ENCODE measurements at regions not wholly inside any gene's neighbourhood (a gene's known extent, or its start where the extent isn't known, plus 50 kb on each side); places are given as distances from the start of the nearest gene placed in this dataset.

- no peak overlapping the region for H3K27ac ChIP-seq (ENCODE audit: low read depth, low read length)
- no TSS peak for BruUV-seq (replicated peaks)
- H2AFZ ChIP-seq (ENCODE audit: low read depth, low read length, poor library complexity, severe bottlenecking): no peak overlapping the region
- ChIA-PET RAD21 (ENCODE audit: low non-redundant PET in 1 of 2, low total read pairs in 2 of 2, uncharacterized antibody in 2 of 2, unreplicated experiment in 2 of 2) (no interaction called here), POLR2A (no interaction called here), CTCF (no interaction called here)
- no peaks in the 10 kb centered on the region for H3K4me1 ChIP-seq (ENCODE audit: control insufficient read depth in 1 of 2, insufficient read depth in 2 of 2, low read length in 2 of 2)
- ATAC-seq (no peak), DNase-seq (ENCODE audit: low read depth, low spot score) (no peak)
- no peaks in the 10 kb centered on the region for H3K36me3 ChIP-seq (ENCODE audit: control insufficient read depth in 1 of 2, insufficient read depth in 2 of 2, low read length in 2 of 2)
- H4K20me1 ChIP-seq (ENCODE audit: insufficient read depth): no peaks in the 10 kb centered on the region
- peaks cover 0 to 4% of the 10 kb centered on the region in 2 experiments; a peak in 2 of 4 replicates for H3K9me3 ChIP-seq (ENCODE audit: control insufficient read depth in 1 of 2, insufficient read depth in 1 of 2, low read depth in 1 of 2, low read length in 2 of 2)
- no peaks in the 10 kb centered on the region for H3K79me2 ChIP-seq (ENCODE audit: insufficient read depth, low read length)
- no peaks in the 10 kb centered on the region for H3K9me2 ChIP-seq (ENCODE audit: insufficient read depth)
- no peak for TF ChIP-seq EZH2phosphoT487 (IDR thresholded peaks at IDR 0.05; ENCODE audit: borderline replicate concordance)
- TF ChIP-seq YY1 (IDR thresholded peaks at IDR 0.05; ENCODE audit: extremely low read depth, insufficient replicate concordance, low read depth, low read length): no peak
- no peak for TF ChIP-seq SRF (IDR thresholded peaks at IDR 0.05; ENCODE audit: low read depth)
- no peak for TF ChIP-seq ATF3 (IDR thresholded peaks at IDR 0.05)
- TF ChIP-seq CTCF (IDR thresholded peaks at IDR 0.05 in 2 of 3, conservative IDR thresholded peaks at IDR 0.05 in 1 of 3; ENCODE audit: borderline replicate concordance in 1 of 3, insufficient read depth in 1 of 3, low read depth in 2 of 3, low read length in 2 of 3): no peak
- TF ChIP-seq TCF7L2 (IDR thresholded peaks at IDR 0.05; ENCODE audit: borderline replicate concordance, extremely low read depth, insufficient read depth, insufficient read length): no peak
- TF ChIP-seq CEBPB (IDR thresholded peaks at IDR 0.05; ENCODE audit: low read depth): no peak
- no peak for TF ChIP-seq FOSL1 (IDR thresholded peaks at IDR 0.05; ENCODE audit: low read depth)
- no peak for TF ChIP-seq EGR1 (IDR thresholded peaks at IDR 0.05; ENCODE audit: low read depth)
- TF ChIP-seq POLR2AphosphoS5 (IDR thresholded peaks at IDR 0.05; ENCODE audit: low read depth, low read length): no peak
- no peak for TF ChIP-seq SP1 (IDR thresholded peaks at IDR 0.05; ENCODE audit: low read depth)
- no peak for TF ChIP-seq ZFX (IDR thresholded peaks at IDR 0.05)
- TF ChIP-seq EZH2 (IDR thresholded peaks at IDR 0.05): no peak
- no peak for TF ChIP-seq ZBTB33 (IDR thresholded peaks at IDR 0.05; ENCODE audit: extremely low read depth, insufficient replicate concordance, low read length)
- no peak for TF ChIP-seq RAD21 (IDR thresholded peaks at IDR 0.05; ENCODE audit: low read depth)
- H3K27me3 ChIP-seq (ENCODE audit: insufficient read depth, low read length): no peaks in the 10 kb centered on the region
- no peak overlapping the region for H3K4me2 ChIP-seq (ENCODE audit: low read length)
- H3K9ac ChIP-seq (ENCODE audit: low read length): no peak overlapping the region
- intact Hi-C loops (cut with micrococcal nuclease): no loop called here
- no peak overlapping the region for H3K4me3 ChIP-seq (replicated peaks in 1 of 2; ENCODE audit: low read depth in 1 of 2, low read length in 2 of 2)
Observed at GRCh38 chr2:22801071-22801470, 583.9 kb upstream of the KLHL29 start.
